ENCODE measurements at regions not wholly inside any gene's neighbourhood (a gene's known extent, or its start where the extent isn't known, plus 50 kb on each side); places are given as distances from the start of the nearest gene placed in this dataset.

- Mint-ChIP-seq H3K27me3 (ENCODE audit: unreplicated experiment) (peaks cover 2% of the 10 kb centered on the region), H3K4me3 (ENCODE audit: unreplicated experiment) (no peak overlapping the region), H3K4me1 (ENCODE audit: unreplicated experiment) (peaks cover 3% of the 10 kb centered on the region), H3K9me3 (ENCODE audit: unreplicated experiment) (no peaks in the 10 kb centered on the region), H3K27ac (ENCODE audit: unreplicated experiment) (no peak overlapping the region), H3K36me3 (ENCODE audit: low read depth, unreplicated experiment) (no peaks in the 10 kb centered on the region)
- TF ChIP-seq CTCF (IDR thresholded peaks at IDR 0.05; ENCODE audit: unreplicated experiment), result no peak
- no peak for DNase-seq (ENCODE audit: low spot score)
These were observed 195.2 kb upstream of the RAB4A start for GRCh38 chr1:229075716-229076115.

- Mint-ChIP-seq H3K27me3 (ENCODE audit: unreplicated experiment) (peaks cover 2% of the 10 kb centered on the region), H3K4me1 (ENCODE audit: unreplicated experiment) (peaks cover 3% of the 10 kb centered on the region), H3K36me3 (ENCODE audit: low read depth, unreplicated experiment) (no peaks in the 10 kb centered on the region), H3K9me3 (ENCODE audit: unreplicated experiment) (no peaks in the 10 kb centered on the region), H3K27ac (ENCODE audit: unreplicated experiment) (no peak overlapping the region), H3K4me3 (ENCODE audit: unreplicated experiment) (no peak overlapping the region)
- no peak for DNase-seq (ENCODE audit: low spot score)
- no peak for TF ChIP-seq CTCF (IDR thresholded peaks at IDR 0.05; ENCODE audit: unreplicated experiment)
These were observed 194.7 kb upstream of the RAB4A start for GRCh38 chr1:229076195-229076594.

DNA sequence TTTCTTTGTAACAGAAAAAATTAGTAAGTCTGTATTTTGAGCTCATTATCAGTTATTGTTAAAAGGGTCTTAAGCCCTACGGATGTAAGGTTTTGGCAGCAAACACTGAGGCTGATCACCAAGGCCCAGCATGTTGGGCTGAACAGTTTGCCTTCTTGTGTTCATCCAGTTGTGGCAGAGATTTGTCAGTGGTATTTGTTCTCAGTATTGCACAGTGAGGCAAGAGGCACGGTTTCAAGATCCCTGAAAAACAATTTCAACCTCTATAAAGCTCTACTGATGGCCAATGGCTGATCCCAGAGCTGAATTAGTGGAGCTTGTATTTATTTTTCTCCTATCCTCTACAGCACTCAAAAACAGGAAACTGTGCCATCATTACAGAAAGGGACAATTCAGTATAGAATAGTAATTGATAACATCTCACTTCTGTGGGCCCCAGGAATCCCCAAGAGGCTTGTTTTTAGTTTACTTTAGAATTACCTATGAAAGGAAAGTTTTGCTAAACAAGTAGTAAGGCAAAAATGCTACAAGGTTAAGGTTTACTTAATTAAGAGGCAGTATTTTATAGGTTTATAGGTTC is 191.8 kb upstream of the RAB4A start:
- H3K4me1 Mint-ChIP-seq (ENCODE audit: unreplicated experiment), result peaks cover 3% of the 10 kb centered on the region
- H3K27ac Mint-ChIP-seq (ENCODE audit: unreplicated experiment), result no peak overlapping the region
- H3K36me3 Mint-ChIP-seq (ENCODE audit: low read depth, unreplicated experiment), result peaks cover 9% of the 10 kb centered on the region
- TF ChIP-seq CTCF (IDR thresholded peaks at IDR 0.05; ENCODE audit: unreplicated experiment), result no peak
- no peak for DNase-seq (ENCODE audit: low spot score)
- H3K9me3 Mint-ChIP-seq (ENCODE audit: unreplicated experiment), result peaks cover 14% of the 10 kb centered on the region
- peaks cover 2% of the 10 kb centered on the region for H3K27me3 Mint-ChIP-seq (ENCODE audit: unreplicated experiment)
- no peak overlapping the region for H3K4me3 Mint-ChIP-seq (ENCODE audit: unreplicated experiment)

- peaks cover 2% of the 10 kb centered on the region for H3K27me3 Mint-ChIP-seq (ENCODE audit: unreplicated experiment)
- DNase-seq (ENCODE audit: low spot score), result no peak
These were observed 190.6 kb upstream of the RAB4A start for GRCh38 chr1:229080361-229080760.

More at GRCh38 chr1:229080361-229080760, 190.6 kb upstream of the RAB4A start:
- Mint-ChIP-seq H3K9me3 (ENCODE audit: unreplicated experiment) (peaks cover 14% of the 10 kb centered on the region), H3K4me3 (ENCODE audit: unreplicated experiment) (no peak overlapping the region), H3K4me1 (ENCODE audit: unreplicated experiment) (no peaks in the 10 kb centered on the region), H3K27ac (ENCODE audit: unreplicated experiment) (no peak overlapping the region), H3K36me3 (ENCODE audit: low read depth, unreplicated experiment) (peaks cover 9% of the 10 kb centered on the region)
- no peak for TF ChIP-seq CTCF (IDR thresholded peaks at IDR 0.05; ENCODE audit: unreplicated experiment)

Data from endothelial cell (in vitro differentiated cells).